ENCODE measurements at regions not wholly inside any gene's neighbourhood (a gene's known extent, or its start where the extent isn't known, plus 50 kb on each side); places are given as distances from the start of the nearest gene placed in this dataset.

DNA sequence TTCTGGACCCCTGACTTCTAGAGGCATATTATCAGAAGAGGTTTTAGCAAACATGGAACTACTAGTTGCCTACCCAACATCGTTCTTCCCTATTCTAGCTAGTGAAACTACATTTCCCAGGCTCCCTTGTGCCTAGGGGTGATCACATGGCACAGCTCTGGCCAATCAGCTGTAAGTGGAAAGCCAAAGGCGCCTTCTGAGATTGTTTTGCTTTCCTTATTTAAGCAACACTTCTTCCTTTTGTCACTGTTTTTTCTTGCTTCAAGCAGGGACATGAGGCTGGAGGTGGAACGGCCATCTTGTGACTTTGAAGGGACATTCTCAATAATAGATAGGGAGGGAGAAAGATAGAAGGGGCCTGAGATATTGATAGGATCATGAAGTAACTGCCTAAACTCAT, 136.7 kb downstream of the ZNF664 start:
- TF ChIP-seq, protein P1, sequence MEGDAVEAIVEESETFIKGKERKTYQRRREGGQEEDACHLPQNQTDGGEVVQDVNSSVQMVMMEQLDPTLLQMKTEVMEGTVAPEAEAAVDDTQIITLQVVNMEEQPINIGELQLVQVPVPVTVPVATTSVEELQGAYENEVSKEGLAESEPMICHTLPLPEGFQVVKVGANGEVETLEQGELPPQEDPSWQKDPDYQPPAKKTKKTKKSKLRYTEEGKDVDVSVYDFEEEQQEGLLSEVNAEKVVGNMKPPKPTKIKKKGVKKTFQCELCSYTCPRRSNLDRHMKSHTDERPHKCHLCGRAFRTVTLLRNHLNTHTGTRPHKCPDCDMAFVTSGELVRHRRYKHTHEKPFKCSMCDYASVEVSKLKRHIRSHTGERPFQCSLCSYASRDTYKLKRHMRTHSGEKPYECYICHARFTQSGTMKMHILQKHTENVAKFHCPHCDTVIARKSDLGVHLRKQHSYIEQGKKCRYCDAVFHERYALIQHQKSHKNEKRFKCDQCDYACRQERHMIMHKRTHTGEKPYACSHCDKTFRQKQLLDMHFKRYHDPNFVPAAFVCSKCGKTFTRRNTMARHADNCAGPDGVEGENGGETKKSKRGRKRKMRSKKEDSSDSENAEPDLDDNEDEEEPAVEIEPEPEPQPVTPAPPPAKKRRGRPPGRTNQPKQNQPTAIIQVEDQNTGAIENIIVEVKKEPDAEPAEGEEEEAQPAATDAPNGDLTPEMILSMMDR (IDR thresholded peaks at IDR 0.05): no peak
- no peak for TF ChIP-seq POLR2A (IDR thresholded peaks at IDR 0.05)
